HG02678 (cell line): ENCODE measurements at regions not wholly inside any gene's neighbourhood (a gene's known extent, or its start where the extent isn't known, plus 50 kb on each side); places are given as distances from the start of the nearest gene placed in this dataset.
"Not testable (repeated sequence)": the region's sequence is repeated elsewhere in the genome, so short reads cannot be mapped to it uniquely, and the experiment has no call there.

Experiments used
- ATAC-seq: cut with Tn5 transposase; IDR thresholded peaks from one replicate; pipeline ENCODE4 v1.9.1; 2021; ENCODE audit warnings: mild to moderate bottlenecking, moderate library complexity; ENCODE audit not compliant: unreplicated experiment

DNA sequence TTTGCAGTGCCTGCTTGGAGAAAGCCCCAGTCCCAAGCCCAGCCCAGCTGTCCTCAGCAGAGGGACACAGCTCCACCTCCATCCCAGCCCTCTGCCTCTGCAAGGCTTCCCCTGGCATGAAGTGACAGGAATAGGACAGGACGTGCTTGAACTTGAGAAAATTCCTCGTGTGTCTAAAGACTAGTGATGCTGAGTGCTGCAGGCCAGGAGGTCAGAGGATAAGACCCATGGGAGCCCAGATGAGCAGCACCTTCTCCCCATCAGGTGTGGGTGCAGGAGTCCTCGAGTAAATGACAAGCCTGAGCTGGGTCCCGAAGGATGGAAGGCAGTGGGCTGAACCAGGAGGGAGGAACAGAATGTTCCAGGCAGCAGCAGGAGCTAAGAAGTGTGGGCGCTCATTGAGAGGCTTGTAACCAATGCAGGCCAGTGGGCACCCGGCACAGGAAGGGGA, 67.8 kb upstream of the UXS1 start:
- no peak for ATAC-seq

DNA sequence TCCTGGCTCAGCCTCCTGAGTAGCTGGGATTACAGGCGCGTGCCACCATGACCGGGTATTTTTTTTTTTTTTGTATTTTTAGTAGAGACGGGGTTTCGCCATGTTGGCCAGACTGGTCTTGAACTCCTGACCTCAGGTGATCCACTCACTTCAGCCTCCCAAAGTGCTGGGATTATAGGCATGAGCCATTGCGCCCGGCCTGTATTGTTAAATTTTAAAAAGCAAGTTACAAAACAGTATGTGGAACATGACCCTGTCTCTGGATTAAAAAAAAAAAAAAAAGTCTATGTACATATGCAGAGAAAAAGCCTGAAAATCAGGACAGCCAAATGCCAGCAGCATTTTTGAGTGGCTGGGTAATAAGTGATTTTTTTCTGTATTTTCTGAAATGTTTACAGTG, 64.8 kb upstream of the UXS1 start:
- ATAC-seq: not testable (repeated sequence)

DNA sequence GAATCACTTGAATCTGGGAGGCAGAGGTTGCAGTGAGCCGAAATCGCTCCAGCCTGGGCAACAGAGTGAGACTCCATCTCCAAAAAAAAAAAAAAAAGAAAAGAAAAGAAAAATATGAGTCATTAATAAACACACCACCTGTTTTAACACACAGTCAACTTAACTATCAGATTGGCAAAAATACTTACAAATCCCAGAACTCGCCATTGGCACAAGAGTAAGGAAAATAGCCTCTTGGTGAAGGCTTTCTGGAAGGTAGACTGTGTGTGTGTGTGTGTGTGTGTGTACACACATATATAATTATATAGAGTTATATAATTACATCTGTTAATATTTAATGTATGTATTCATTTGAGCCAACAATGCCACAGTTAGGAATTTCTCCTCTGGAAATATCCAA, 63.7 kb upstream of the UXS1 start:
- no peak for ATAC-seq

DNA sequence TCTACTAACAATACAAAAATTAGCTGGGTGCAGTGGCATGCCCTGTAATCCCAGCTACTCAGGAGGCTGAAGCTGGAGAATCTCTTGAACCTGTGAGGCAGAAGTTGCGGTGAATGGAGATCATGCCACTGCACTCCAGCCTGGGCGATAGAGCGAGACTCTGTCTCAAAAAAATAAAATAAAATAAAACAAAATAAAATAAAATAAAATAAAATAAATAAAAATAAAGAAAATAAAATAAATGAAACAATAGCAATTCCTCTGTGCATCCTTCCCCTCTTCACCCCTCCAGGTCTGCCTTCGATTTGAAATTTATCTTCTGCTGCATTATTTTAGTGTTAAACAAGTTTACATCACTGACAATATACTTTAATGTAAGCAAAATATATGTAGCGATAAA, 63.0 kb upstream of the UXS1 start:
- ATAC-seq: no peak

DNA sequence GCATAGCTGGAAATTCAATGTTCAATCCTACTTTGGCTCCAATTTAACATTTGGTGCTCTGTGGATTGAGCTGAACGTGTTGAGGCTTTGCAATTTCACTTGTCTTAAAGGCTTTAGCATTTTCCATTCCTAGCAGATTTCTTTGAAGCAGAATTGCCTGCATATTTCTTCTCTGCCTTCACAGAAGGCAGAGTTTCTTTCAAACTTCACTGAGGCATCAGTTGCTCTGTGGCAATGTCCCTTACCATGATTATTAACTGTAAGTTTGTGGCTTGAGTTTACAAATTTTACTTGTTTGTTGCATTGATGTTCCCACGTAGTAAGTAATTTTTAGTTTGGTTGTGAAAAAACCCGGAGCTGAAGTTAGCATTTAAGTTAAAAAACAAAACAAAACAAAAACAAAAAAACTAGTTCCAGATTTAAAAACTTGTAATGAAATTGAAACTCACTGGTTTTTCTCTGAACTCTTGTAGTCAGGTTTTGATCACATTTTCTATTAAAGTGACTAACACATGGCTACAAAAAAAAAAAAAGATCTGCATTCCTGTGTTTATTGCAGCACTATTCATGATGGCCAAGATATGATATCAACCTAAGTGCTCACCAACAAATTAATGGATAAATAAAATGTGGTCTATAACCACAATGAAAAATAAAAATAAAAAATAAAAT, 55.2 kb upstream of the UXS1 start:
- not testable (repeated sequence) for ATAC-seq

DNA sequence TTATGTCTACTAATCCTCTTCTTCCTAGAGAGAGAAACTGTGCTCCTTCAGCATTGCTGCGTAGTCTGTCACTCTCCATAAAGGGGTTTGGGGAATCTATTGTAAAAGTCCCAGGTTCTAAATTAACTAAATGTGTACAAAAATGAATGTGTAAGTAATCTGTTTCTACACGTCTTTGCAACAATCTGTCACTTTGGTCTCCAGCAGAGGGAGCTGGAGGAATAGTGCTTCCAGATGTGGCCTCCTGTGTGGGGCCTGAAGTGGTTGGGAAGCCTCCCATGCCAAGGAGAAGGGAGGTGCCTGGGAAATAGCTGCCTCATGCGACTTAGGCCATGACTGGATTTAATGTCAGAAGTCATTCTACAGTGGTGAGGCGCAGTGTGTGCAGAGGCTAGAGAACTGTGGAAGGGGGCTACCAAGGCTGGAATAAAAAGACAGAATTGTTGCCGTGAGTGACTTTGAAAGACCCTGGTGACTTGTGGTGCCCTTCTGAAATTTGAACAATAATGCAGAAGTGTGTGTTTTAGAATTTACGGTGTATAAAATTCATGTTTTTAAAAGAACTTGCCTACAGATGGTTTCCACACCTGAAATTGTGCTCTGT, 54.5 kb upstream of the UXS1 start:
- ATAC-seq: peak; percentile 47
